Keratinocyte (primary cell): ENCODE measurements at regions not wholly inside any gene's neighbourhood (a gene's known extent, or its start where the extent isn't known, plus 50 kb on each side); places are given as distances from the start of the nearest gene placed in this dataset.
A peak's percentile ranks its signal among the peaks of the same experiment; 100 is the strongest.

Source experiments
- DNase-seq: peaks from one replicate; pipeline ENCODE4 v3.0.0-alpha.2; 2011; ENCODE audit warnings: low read depth, missing footprints, low spot score
- FAIRE-seq: peaks from 2 replicates; lab custom pipeline; 2011; peaks lifted over from hg19 to GRCh38; lab: Jason Lieb, UNC
- H2AFZ ChIP-seq: 2 replicates; pipeline ENCODE4 v1.6.0; 2012; ENCODE audit warnings: low read length, control low read depth, inconsistent platforms; ENCODE audit not compliant: control insufficient read depth
- H3K27ac ChIP-seq: 2 replicates; pipeline ENCODE4 v1.5.1; 2011; ENCODE audit warnings: low read length; ENCODE audit not compliant: control insufficient read depth, insufficient read depth
- H3K27me3 ChIP-seq: 3 replicates; pipeline ENCODE4 v1.6.0; 2011; ENCODE audit warnings: low read length; ENCODE audit not compliant: control insufficient read depth, insufficient read depth; ENCODE audit errors: extremely low read depth
- H3K36me3 ChIP-seq, 2 experiments: 2 replicates in 1 of 2; 3 replicates in 1 of 2; pipeline ENCODE4 v1.5.1; 2011; ENCODE audit warnings: low read length in 2 of 2, mild to moderate bottlenecking in 1 of 2; ENCODE audit not compliant: control insufficient read depth in 2 of 2, insufficient read depth in 2 of 2; ENCODE audit errors: extremely low read depth in 1 of 2
- H3K4me1 ChIP-seq: 3 replicates; pipeline ENCODE4 v1.5.1; 2011; ENCODE audit warnings: low read length; ENCODE audit not compliant: control insufficient read depth, insufficient read depth; ENCODE audit errors: extremely low read depth
- H3K4me2 ChIP-seq: 3 replicates; pipeline ENCODE4 v1.6.0; 2011; ENCODE audit warnings: low read depth, low read length; ENCODE audit not compliant: control insufficient read depth, insufficient read depth; ENCODE audit errors: extremely low read depth
- H3K4me3 ChIP-seq, 3 experiments: fragments of 200-600 bp in 1 of 3; sonication (generic) in 1 of 3; 2 replicates in 2 of 3; 3 replicates in 1 of 3; pipeline ENCODE4 v1.5.1; 2011 to 2016; ENCODE audit warnings: low read length in 3 of 3, mild to moderate bottlenecking in 3 of 3, control low read depth in 2 of 3, inconsistent platforms in 1 of 3, low read depth in 1 of 3, mixed read lengths in 1 of 3, mixed run types in 1 of 3, moderate library complexity in 1 of 3; ENCODE audit not compliant: control insufficient read depth in 2 of 3, insufficient read depth in 2 of 3; ENCODE audit errors: extremely low read depth in 1 of 3
- H3K79me2 ChIP-seq: 2 replicates; pipeline ENCODE4 v1.6.0; 2012; ENCODE audit warnings: low read length; ENCODE audit not compliant: control insufficient read depth, insufficient read depth
- H3K9ac ChIP-seq: 3 replicates; pipeline ENCODE4 v1.6.0; 2011; ENCODE audit warnings: low read length; ENCODE audit not compliant: control insufficient read depth, insufficient read depth; ENCODE audit errors: extremely low read depth
- H3K9me1 ChIP-seq: 3 replicates; pipeline ENCODE4 v1.6.0; 2011; ENCODE audit warnings: low read length; ENCODE audit not compliant: control insufficient read depth, insufficient read depth; ENCODE audit errors: extremely low read depth
- H3K9me3 ChIP-seq: 2 replicates; pipeline ENCODE4 v1.5.1; 2012; ENCODE audit warnings: low read depth, low read length; ENCODE audit not compliant: control insufficient read depth
- H4K20me1 ChIP-seq: 3 replicates; pipeline ENCODE4 v1.6.0; 2011; ENCODE audit warnings: low read length; ENCODE audit not compliant: control insufficient read depth, insufficient read depth; ENCODE audit errors: extremely low read depth
- CTCF ChIP-seq, 3 experiments: IDR thresholded peaks in 1 of 3; conservative IDR thresholded peaks in 1 of 3; optimal IDR thresholded peaks in 1 of 3; 2 replicates in 2 of 3; 3 replicates in 1 of 3; pipeline versions ENCODE3 to v1.5.1; 2011; ENCODE audit warnings: low read length in 3 of 3, mild to moderate bottlenecking in 3 of 3, moderate library complexity in 2 of 3, control low read depth in 1 of 3, inconsistent platforms in 1 of 3; ENCODE audit not compliant: insufficient read depth in 2 of 3; ENCODE audit errors: extremely low read depth in 1 of 3
- EZH2 ChIP-seq: IDR thresholded peaks from one replicate; pipeline ENCODE4 v1.6.1; 2012; ENCODE audit warnings: inconsistent platforms, mild to moderate bottlenecking, low read length, moderate library complexity
- dilution Hi-C: fragments of 300-500 bp; cut with MboI; formaldehyde crosslinking; loops from one replicate; pipeline ENCODE4 v1.7.0; 2020; ENCODE audit warnings: low sequenced_read_pairs; ENCODE audit not compliant: extremely low pct_ligation_motif_present

DNA sequence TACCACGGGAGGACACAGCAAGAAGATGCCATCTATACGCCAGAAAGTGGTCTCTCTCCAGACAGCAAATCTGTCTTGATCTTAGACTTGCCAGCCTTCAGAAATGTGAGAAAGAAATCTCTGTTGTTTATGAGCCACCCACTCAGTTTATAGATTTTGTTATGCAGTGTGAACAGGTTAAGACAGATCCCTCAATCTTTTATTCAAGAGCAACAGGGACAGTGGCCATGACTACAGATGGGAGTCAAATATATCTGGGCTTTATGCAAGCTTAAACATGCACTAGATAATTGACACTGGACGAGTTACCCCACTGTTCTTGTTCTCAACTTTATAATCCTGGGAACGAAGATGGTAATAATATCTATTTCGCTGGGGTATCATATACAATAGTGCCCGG lies 288.7 kb downstream of the RPAP3 start:
- Histone ChIP-seq H3K4me2 (peak overlapping the region; percentile 20), H3K9ac (no peak overlapping the region), H3K36me3 (no peaks in the 10 kb centered on the region), H3K9me3 (no peaks in the 10 kb centered on the region), H4K20me1 (no peaks in the 10 kb centered on the region), H3K4me1 (peaks cover 6% of the 10 kb centered on the region), H3K4me3 (no peak overlapping the region), H3K27ac (no peak overlapping the region), H3K27me3 (no peaks in the 10 kb centered on the region), H3K9me1 (no peaks in the 10 kb centered on the region), H2AFZ (no peak overlapping the region), H3K79me2 (no peaks in the 10 kb centered on the region)
- no peak for DNase-seq
- dilution Hi-C loops, result no loop called here
- peak; percentile 48 for FAIRE-seq
- no peak for TF ChIP-seq EZH2
- no peak for TF ChIP-seq CTCF (optimal IDR thresholded peaks at IDR 0.05 in 1 of 3, IDR thresholded peaks at IDR 0.05 in 1 of 3, conservative IDR thresholded peaks at IDR 0.05 in 1 of 3; ENCODE audit: extremely low read depth in 1 of 3, insufficient read depth in 2 of 3, low read length in 3 of 3)

DNA sequence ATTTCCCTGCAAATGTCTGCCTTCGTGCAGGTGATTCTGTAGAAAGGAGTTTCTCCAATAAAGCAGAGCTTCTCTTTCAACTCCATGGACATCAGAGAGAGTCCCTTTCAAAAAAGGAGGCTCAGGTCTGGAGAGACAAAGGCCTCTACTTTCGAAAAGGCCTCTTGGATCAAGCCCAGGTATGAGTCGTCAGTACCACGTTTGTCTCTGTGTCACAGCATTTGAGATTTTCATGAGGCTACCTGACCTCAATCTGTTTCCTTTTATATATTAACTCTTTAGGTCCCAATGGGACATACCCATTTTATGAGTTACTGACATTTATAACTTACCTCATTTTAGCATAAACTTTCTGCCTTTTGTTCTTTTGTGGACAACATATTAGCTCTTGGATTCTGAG lies 290.8 kb downstream of the RPAP3 start:
- Histone ChIP-seq H3K27ac (no peak overlapping the region), H2AFZ (no peak overlapping the region), H3K4me1 (peaks cover 6% of the 10 kb centered on the region), H3K36me3 (no peaks in the 10 kb centered on the region), H3K27me3 (no peaks in the 10 kb centered on the region), H3K79me2 (no peaks in the 10 kb centered on the region), H3K9me1 (no peaks in the 10 kb centered on the region), H3K9me3 (no peaks in the 10 kb centered on the region), H3K4me2 (no peak overlapping the region), H4K20me1 (no peaks in the 10 kb centered on the region), H3K4me3 (no peak overlapping the region), H3K9ac (no peak overlapping the region)
- TF ChIP-seq CTCF (optimal IDR thresholded peaks at IDR 0.05 in 1 of 3, IDR thresholded peaks at IDR 0.05 in 1 of 3, conservative IDR thresholded peaks at IDR 0.05 in 1 of 3; ENCODE audit: extremely low read depth in 1 of 3, insufficient read depth in 2 of 3, low read length in 3 of 3), result no peak
- TF ChIP-seq EZH2, result no peak
- dilution Hi-C loops, result no loop called here
- DNase-seq (no peak), FAIRE-seq (no peak)
